ENCODE measurements at regions not wholly inside any gene's neighbourhood (a gene's known extent, or its start where the extent isn't known, plus 50 kb on each side); places are given as distances from the start of the nearest gene placed in this dataset.

GRCh38 chr16:51392521-51393187, 241.6 kb upstream of the SALL1 start:
- H3K27ac Mint-ChIP-seq, result peak overlapping the region; percentile 96
- no peak for TF ChIP-seq CTCF (IDR thresholded peaks at IDR 0.05)
- H3K9me3 Mint-ChIP-seq, result peaks cover 37% of the 10 kb centered on the region
- DNase-seq, result peak; percentile 20
- peaks cover 9% of the 10 kb centered on the region for H3K27me3 Mint-ChIP-seq (ENCODE audit: low read depth, poor library complexity)
- peaks cover 47% of the 10 kb centered on the region for H3K4me1 Mint-ChIP-seq
- H3K36me3 Mint-ChIP-seq (ENCODE audit: low read depth), result peaks cover 16% of the 10 kb centered on the region
- H3K4me3 Mint-ChIP-seq, result peak overlapping the region; percentile 63

- H3K27ac Mint-ChIP-seq, result peak overlapping the region; percentile 96
- peaks cover 35% of the 10 kb centered on the region for H3K9me3 Mint-ChIP-seq
- no peak for TF ChIP-seq CTCF (IDR thresholded peaks at IDR 0.05)
- DNase-seq, result peak; percentile 42
- peak overlapping the region; percentile 38 for H3K4me3 Mint-ChIP-seq
- peaks cover 9% of the 10 kb centered on the region for H3K27me3 Mint-ChIP-seq (ENCODE audit: low read depth, poor library complexity)
- peaks cover 17% of the 10 kb centered on the region for H3K36me3 Mint-ChIP-seq (ENCODE audit: low read depth)
- H3K4me1 Mint-ChIP-seq, result peaks cover 47% of the 10 kb centered on the region
Measured at GRCh38 chr16:51391798-51392511, 240.9 kb upstream of the SALL1 start.

- DNase-seq, result no peak
- H3K27ac Mint-ChIP-seq, result peak overlapping the region; percentile 92
- H3K27me3 Mint-ChIP-seq (ENCODE audit: low read depth, poor library complexity), result peaks cover 9% of the 10 kb centered on the region
- peaks cover 32% of the 10 kb centered on the region for H3K9me3 Mint-ChIP-seq
- H3K4me3 Mint-ChIP-seq, result no peak overlapping the region
- peaks cover 57% of the 10 kb centered on the region for H3K4me1 Mint-ChIP-seq
- no peak for TF ChIP-seq CTCF (IDR thresholded peaks at IDR 0.05)
- peaks cover 17% of the 10 kb centered on the region for H3K36me3 Mint-ChIP-seq (ENCODE audit: low read depth)
Measured at GRCh38 chr16:51390877-51391276, 239.8 kb upstream of the SALL1 start.

- no peak for TF ChIP-seq CTCF (IDR thresholded peaks at IDR 0.05)
- peaks cover 17% of the 10 kb centered on the region for H3K36me3 Mint-ChIP-seq (ENCODE audit: low read depth)
- peaks cover 66% of the 10 kb centered on the region for H3K4me1 Mint-ChIP-seq
- H3K9me3 Mint-ChIP-seq, result peaks cover 32% of the 10 kb centered on the region
- DNase-seq, result no peak
- H3K27me3 Mint-ChIP-seq (ENCODE audit: low read depth, poor library complexity), result peaks cover 3% of the 10 kb centered on the region
- H3K4me3 Mint-ChIP-seq, result no peak overlapping the region
- H3K27ac Mint-ChIP-seq, result no peak overlapping the region
Measured at GRCh38 chr16:51389881-51390280, 238.8 kb upstream of the SALL1 start.

- no peak overlapping the region for H3K4me3 Mint-ChIP-seq
- peaks cover 32% of the 10 kb centered on the region for H3K9me3 Mint-ChIP-seq
- TF ChIP-seq CTCF (IDR thresholded peaks at IDR 0.05), result no peak
- H3K27me3 Mint-ChIP-seq (ENCODE audit: low read depth, poor library complexity), result no peaks in the 10 kb centered on the region
- H3K27ac Mint-ChIP-seq, result no peak overlapping the region
- H3K4me1 Mint-ChIP-seq, result peaks cover 70% of the 10 kb centered on the region
- no peak for DNase-seq
- H3K36me3 Mint-ChIP-seq (ENCODE audit: low read depth), result peaks cover 17% of the 10 kb centered on the region
Measured at GRCh38 chr16:51388516-51388951, 237.5 kb upstream of the SALL1 start.
